ENCODE measurements at regions not wholly inside any gene's neighbourhood (a gene's known extent, or its start where the extent isn't known, plus 50 kb on each side); places are given as distances from the start of the nearest gene placed in this dataset.
"Not testable (repeated sequence)": the region's sequence is repeated elsewhere in the genome, so short reads cannot be mapped to it uniquely, and the experiment has no call there.

- DNase-seq (ENCODE audit: low spot score) = no peak
Measured at GRCh38 chr12:74595696-74596095, 58.1 kb downstream of the ATXN7L3B start.

GRCh38 chr12:74598819-74599218 is 61.2 kb downstream of the ATXN7L3B start:
- no peak for DNase-seq (ENCODE audit: low spot score)

- no peak for DNase-seq (ENCODE audit: low spot score)
Measured at GRCh38 chr12:74599932-74600331, 62.3 kb downstream of the ATXN7L3B start.

- not testable (repeated sequence) for DNase-seq (ENCODE audit: low spot score)
Measured at GRCh38 chr12:74600817-74601216, 63.2 kb downstream of the ATXN7L3B start.

GRCh38 chr12:74602881-74603672 is 65.4 kb downstream of the ATXN7L3B start:
- DNase-seq (ENCODE audit: low spot score) = no peak

- DNase-seq (ENCODE audit: low spot score) = no peak
Measured at GRCh38 chr12:74608231-74608775, 70.7 kb downstream of the ATXN7L3B start.

GRCh38 chr12:74610711-74611110 is 73.1 kb downstream of the ATXN7L3B start:
- no peak for DNase-seq (ENCODE audit: low spot score)

GRCh38 chr12:74614426-74614825 is 76.8 kb downstream of the ATXN7L3B start:
- DNase-seq (ENCODE audit: low spot score) = no peak

GRCh38 chr12:74619084-74619483 is 81.4 kb downstream of the ATXN7L3B start:
- DNase-seq (ENCODE audit: low spot score) = no peak

- DNase-seq (ENCODE audit: low spot score) = no peak
Measured at GRCh38 chr12:74619884-74620283, 82.2 kb downstream of the ATXN7L3B start.

GRCh38 chr12:74620921-74621320 is 83.3 kb downstream of the ATXN7L3B start:
- DNase-seq (ENCODE audit: low spot score) = no peak

GRCh38 chr12:74624201-74624600 is 86.6 kb downstream of the ATXN7L3B start:
- DNase-seq (ENCODE audit: low spot score) = no peak

- DNase-seq (ENCODE audit: low spot score) = no peak
Measured at GRCh38 chr12:74626397-74626796, 88.8 kb downstream of the ATXN7L3B start.

- no peak for DNase-seq (ENCODE audit: low spot score)
Measured at GRCh38 chr12:74641262-74641661, 103.6 kb downstream of the ATXN7L3B start.

- DNase-seq (ENCODE audit: low spot score) = no peak
Measured at GRCh38 chr12:74641694-74642093, 104.1 kb downstream of the ATXN7L3B start.

- no peak for DNase-seq (ENCODE audit: low spot score)
Measured at GRCh38 chr12:74644681-74645080, 107.0 kb downstream of the ATXN7L3B start.

GRCh38 chr12:74646831-74647230 is 109.2 kb downstream of the ATXN7L3B start:
- no peak for DNase-seq (ENCODE audit: low spot score)

GRCh38 chr12:74647256-74647655 is 109.6 kb downstream of the ATXN7L3B start:
- no peak for DNase-seq (ENCODE audit: low spot score)

GRCh38 chr12:74656251-74656650 is 118.6 kb downstream of the ATXN7L3B start:
- DNase-seq (ENCODE audit: low spot score) = no peak

- no peak for DNase-seq (ENCODE audit: low spot score)
Measured at GRCh38 chr12:74660442-74660841, 122.8 kb downstream of the ATXN7L3B start.

GRCh38 chr12:74663958-74664357 is 126.3 kb downstream of the ATXN7L3B start:
- no peak for DNase-seq (ENCODE audit: low spot score)

- no peak for DNase-seq (ENCODE audit: low spot score)
Measured at GRCh38 chr12:74665690-74666089, 128.1 kb downstream of the ATXN7L3B start.

GRCh38 chr12:74671421-74671820 is 133.8 kb downstream of the ATXN7L3B start:
- DNase-seq (ENCODE audit: low spot score) = no peak

GRCh38 chr12:74676955-74677354 is 139.3 kb downstream of the ATXN7L3B start:
- not testable (repeated sequence) for DNase-seq (ENCODE audit: low spot score)

Data from AG20443 (cell line).